ENCODE measurements at regions not wholly inside any gene's neighbourhood (a gene's known extent, or its start where the extent isn't known, plus 50 kb on each side); places are given as distances from the start of the nearest gene placed in this dataset.
"Not testable (repeated sequence)": the region's sequence is repeated elsewhere in the genome, so short reads cannot be mapped to it uniquely, and the experiment has no call there.

- no peak for DNase-seq (ENCODE audit: low spot score)
Measured at GRCh38 chr14:34300330-34300729, 161.7 kb downstream of the SPTSSA start.

- no peak for DNase-seq (ENCODE audit: low spot score)
Measured at GRCh38 chr14:34299360-34299759, 162.7 kb downstream of the SPTSSA start.

- DNase-seq (ENCODE audit: low spot score), result no peak
Measured at GRCh38 chr14:34297786-34298520, 164.1 kb downstream of the SPTSSA start.

GRCh38 chr14:34283590-34283989 is 178.4 kb downstream of the SPTSSA start:
- no peak for DNase-seq (ENCODE audit: low spot score)

GRCh38 chr14:34277191-34277590 is 184.8 kb downstream of the SPTSSA start:
- no peak for DNase-seq (ENCODE audit: low spot score)

- no peak for DNase-seq (ENCODE audit: low spot score)
Measured at GRCh38 chr14:34275530-34275929, 186.5 kb downstream of the SPTSSA start.

- no peak for DNase-seq (ENCODE audit: low spot score)
Measured at GRCh38 chr14:34275078-34275477, 187.0 kb downstream of the SPTSSA start.

- DNase-seq (ENCODE audit: low spot score), result not testable (repeated sequence)
Measured at GRCh38 chr14:34273716-34274115, 188.3 kb downstream of the SPTSSA start.

- no peak for DNase-seq (ENCODE audit: low spot score)
Measured at GRCh38 chr14:34270361-34270760, 191.7 kb downstream of the SPTSSA start.

GRCh38 chr14:34266344-34266743 is 195.7 kb downstream of the SPTSSA start:
- DNase-seq (ENCODE audit: low spot score), result no peak

GRCh38 chr14:34262127-34262910 is 199.7 kb downstream of the SPTSSA start:
- DNase-seq (ENCODE audit: low spot score), result no peak

GRCh38 chr14:34259996-34260395 is 202.0 kb downstream of the SPTSSA start:
- DNase-seq (ENCODE audit: low spot score), result no peak

- no peak for DNase-seq (ENCODE audit: low spot score)
Measured at GRCh38 chr14:34258318-34258717, 203.7 kb downstream of the SPTSSA start.

- DNase-seq (ENCODE audit: low spot score), result no peak
Measured at GRCh38 chr14:34257505-34257904, 204.5 kb downstream of the SPTSSA start.

- no peak for DNase-seq (ENCODE audit: low spot score)
Measured at GRCh38 chr14:34256223-34256622, 205.8 kb downstream of the SPTSSA start.

GRCh38 chr14:34254571-34254970 is 207.5 kb downstream of the SPTSSA start:
- DNase-seq (ENCODE audit: low spot score), result no peak

GRCh38 chr14:34254031-34254430 is 208.0 kb downstream of the SPTSSA start:
- DNase-seq (ENCODE audit: low spot score), result no peak

GRCh38 chr14:34252227-34252626 is 209.8 kb downstream of the SPTSSA start:
- no peak for DNase-seq (ENCODE audit: low spot score)

- DNase-seq (ENCODE audit: low spot score), result no peak
Measured at GRCh38 chr14:34251662-34252061, 210.4 kb downstream of the SPTSSA start.

GRCh38 chr14:34250959-34251358 is 211.1 kb downstream of the SPTSSA start:
- DNase-seq (ENCODE audit: low spot score), result no peak

- DNase-seq (ENCODE audit: low spot score), result no peak
Measured at GRCh38 chr14:34247605-34248004, 214.4 kb downstream of the SPTSSA start.

- DNase-seq (ENCODE audit: low spot score), result no peak
Measured at GRCh38 chr14:34246206-34246605, 215.8 kb downstream of the SPTSSA start.

- no peak for DNase-seq (ENCODE audit: low spot score)
Measured at GRCh38 chr14:34243401-34243800, 218.6 kb downstream of the SPTSSA start.

GRCh38 chr14:34243001-34243400 is 219.0 kb downstream of the SPTSSA start:
- DNase-seq (ENCODE audit: low spot score), result no peak

Data from activated CD4-positive, alpha-beta T cell treated with anti-CD3 and anti-CD28 coated beads, Interleukin-2, Interleukin-4, amounts not matched to agents 100 ng/mL and 50 ng/mL, durations not matched to agents 16 hours and 8 hours (primary cell).